ENCODE measurements at regions not wholly inside any gene's neighbourhood (a gene's known extent, or its start where the extent isn't known, plus 50 kb on each side); places are given as distances from the start of the nearest gene placed in this dataset.
A peak's percentile ranks its signal among the peaks of the same experiment; 100 is the strongest.

GRCh38 chr5:67971971-67972821 is 243.4 kb upstream of the PIK3R1 start:
- no peak for TF ChIP-seq CTCF (IDR thresholded peaks at IDR 0.05; ENCODE audit: insufficient read depth, low read length)
- DNase-seq (ENCODE audit: low read depth) = peak; percentile 15
- no peak overlapping the region for H3K4me3 ChIP-seq (ENCODE audit: low read depth, low read length)

- peak; percentile 93 for DNase-seq (ENCODE audit: low read depth)
- H3K4me3 ChIP-seq (ENCODE audit: low read depth, low read length) = no peak overlapping the region
- TF ChIP-seq CTCF (IDR thresholded peaks at IDR 0.05; ENCODE audit: insufficient read depth, low read length) = no peak
Observed at GRCh38 chr5:67971223-67971830, 244.2 kb upstream of the PIK3R1 start.

- no peak for DNase-seq (ENCODE audit: low read depth)
- TF ChIP-seq CTCF (IDR thresholded peaks at IDR 0.05; ENCODE audit: insufficient read depth, low read length) = no peak
- no peak overlapping the region for H3K4me3 ChIP-seq (ENCODE audit: low read depth, low read length)
Observed at GRCh38 chr5:67969631-67970030, 245.9 kb upstream of the PIK3R1 start.

GRCh38 chr5:67969176-67969575 is 246.4 kb upstream of the PIK3R1 start:
- DNase-seq (ENCODE audit: low read depth) = peak; percentile 6
- TF ChIP-seq CTCF (IDR thresholded peaks at IDR 0.05; ENCODE audit: insufficient read depth, low read length) = no peak
- no peak overlapping the region for H3K4me3 ChIP-seq (ENCODE audit: low read depth, low read length)

- H3K4me3 ChIP-seq (ENCODE audit: low read depth, low read length) = no peak overlapping the region
- TF ChIP-seq CTCF (IDR thresholded peaks at IDR 0.05; ENCODE audit: insufficient read depth, low read length) = no peak
- no peak for DNase-seq (ENCODE audit: low read depth)
Observed at GRCh38 chr5:67966712-67967111, 248.8 kb upstream of the PIK3R1 start.

- H3K4me3 ChIP-seq (ENCODE audit: low read depth, low read length) = no peak overlapping the region
- peak; percentile 22 for DNase-seq (ENCODE audit: low read depth)
- no peak for TF ChIP-seq CTCF (IDR thresholded peaks at IDR 0.05; ENCODE audit: insufficient read depth, low read length)
Observed at GRCh38 chr5:67964619-67965018, 250.9 kb upstream of the PIK3R1 start.

All from fibroblast of the aortic adventitia (primary cell).